GM18858 (cell line): ENCODE measurements at regions not wholly inside any gene's neighbourhood (a gene's known extent, or its start where the extent isn't known, plus 50 kb on each side); places are given as distances from the start of the nearest gene placed in this dataset.

Experiments
- ATAC-seq: cut with Tn5 transposase; IDR thresholded peaks from one replicate; pipeline ENCODE4 v1.9.1; 2021; ENCODE audit not compliant: unreplicated experiment

DNA sequence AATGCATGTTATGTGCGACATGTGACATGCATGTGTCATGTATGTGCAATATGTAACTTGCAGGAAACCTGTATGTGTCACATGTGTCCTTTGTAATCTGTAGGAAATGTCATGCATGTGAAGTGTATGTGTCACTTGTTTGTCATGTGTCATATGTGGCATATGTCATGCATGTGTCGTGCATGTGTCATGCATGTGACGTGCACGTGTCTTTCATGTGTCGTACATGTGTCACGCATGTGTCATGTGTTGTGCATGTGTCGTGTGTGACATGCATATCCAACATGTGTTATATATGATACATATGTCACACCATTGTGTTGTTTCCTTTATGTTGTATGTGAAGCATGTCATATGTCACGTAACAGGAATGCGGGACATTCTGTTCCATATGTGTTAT is 2153.2 kb upstream of the PIK3C3 start:
- ATAC-seq = no peak

- no peak for ATAC-seq
Measured at GRCh38 chr18:39801010-39801409, 2154.0 kb upstream of the PIK3C3 start.

DNA sequence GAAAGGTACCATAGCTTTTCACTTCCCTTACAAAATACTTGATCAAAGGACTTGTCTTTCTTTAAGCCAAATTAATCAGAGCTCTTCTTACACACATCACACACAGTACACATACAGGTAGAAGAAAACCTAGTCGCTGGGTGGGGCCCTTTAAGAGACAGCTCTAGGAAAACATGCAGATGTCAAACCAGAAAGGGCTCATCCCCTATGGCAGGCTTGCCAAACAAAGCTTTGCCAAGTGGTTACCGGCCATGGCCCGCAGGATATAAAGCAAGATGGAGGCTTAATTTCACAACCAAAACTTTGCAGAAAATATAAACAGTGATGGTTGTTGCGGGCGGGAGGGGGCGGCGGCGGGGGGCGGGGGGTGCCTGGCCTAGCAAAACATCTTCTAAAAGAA is 2156.0 kb upstream of the PIK3C3 start:
- no peak for ATAC-seq

DNA sequence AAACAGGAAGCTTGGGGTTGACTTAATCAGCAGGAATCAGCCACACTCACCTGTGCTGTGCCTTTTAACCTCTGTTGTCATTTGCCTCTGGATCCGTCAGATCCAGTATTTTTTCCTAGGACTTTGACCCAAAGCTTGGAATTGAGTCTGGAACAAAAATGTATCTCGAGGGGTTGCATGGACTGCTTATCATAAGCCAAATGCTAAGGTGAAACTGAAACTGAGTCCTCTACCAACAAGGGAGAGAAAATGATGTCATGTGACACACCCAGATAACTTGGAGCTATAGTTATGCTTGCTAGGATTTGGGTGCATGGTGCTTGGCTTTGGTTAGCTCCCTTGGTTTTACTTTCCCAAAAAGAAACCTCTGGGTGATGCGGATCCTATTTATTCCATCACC is 2158.6 kb upstream of the PIK3C3 start:
- ATAC-seq = no peak

DNA sequence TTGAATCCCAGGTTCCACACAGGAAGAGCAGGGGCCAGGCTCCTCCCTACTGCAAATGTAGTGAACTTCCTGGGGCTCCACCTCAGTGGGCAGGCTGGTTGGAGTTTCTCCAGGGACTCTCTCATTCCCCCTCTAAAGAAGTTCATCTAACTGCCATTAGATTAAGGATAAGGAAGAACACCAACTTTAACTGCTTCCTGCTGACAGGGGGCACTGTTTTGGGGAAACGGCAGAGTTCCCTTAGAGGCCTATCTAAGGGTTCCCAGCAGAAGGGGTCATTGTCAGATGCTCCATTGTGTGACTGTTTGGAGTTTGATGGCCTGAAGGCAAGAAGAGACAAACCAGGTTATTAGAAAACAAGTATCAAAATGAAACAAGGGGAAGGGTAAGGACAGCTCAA is 2159.7 kb upstream of the PIK3C3 start:
- ATAC-seq = no peak

GRCh38 chr18:39793609-39794008 is 2161.4 kb upstream of the PIK3C3 start:
- no peak for ATAC-seq

GRCh38 chr18:39788383-39788782 is 2166.7 kb upstream of the PIK3C3 start:
- ATAC-seq = no peak

- no peak for ATAC-seq
Measured at GRCh38 chr18:39786477-39786876, 2168.6 kb upstream of the PIK3C3 start.

GRCh38 chr18:39784541-39784940 is 2170.5 kb upstream of the PIK3C3 start:
- no peak for ATAC-seq

DNA sequence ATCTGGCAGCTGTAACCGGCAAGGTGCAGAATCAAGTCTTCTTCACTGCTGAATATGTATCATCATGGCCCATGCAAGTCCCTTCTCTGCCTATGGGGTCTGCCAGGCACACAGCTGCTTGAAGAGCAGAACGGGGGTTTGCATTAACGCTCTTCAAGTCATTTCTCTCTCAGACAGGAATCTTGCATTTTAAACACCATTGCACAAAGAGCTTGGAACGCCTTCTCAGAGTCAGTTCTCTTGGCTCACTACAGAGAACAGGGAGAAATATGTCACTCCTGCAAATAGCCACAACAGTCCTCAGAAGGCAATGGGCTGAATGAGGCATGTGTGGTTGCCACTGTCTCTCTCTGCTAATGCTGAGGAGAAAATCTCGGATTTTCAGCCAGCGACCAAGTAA is 2173.5 kb upstream of the PIK3C3 start:
- ATAC-seq = no peak

DNA sequence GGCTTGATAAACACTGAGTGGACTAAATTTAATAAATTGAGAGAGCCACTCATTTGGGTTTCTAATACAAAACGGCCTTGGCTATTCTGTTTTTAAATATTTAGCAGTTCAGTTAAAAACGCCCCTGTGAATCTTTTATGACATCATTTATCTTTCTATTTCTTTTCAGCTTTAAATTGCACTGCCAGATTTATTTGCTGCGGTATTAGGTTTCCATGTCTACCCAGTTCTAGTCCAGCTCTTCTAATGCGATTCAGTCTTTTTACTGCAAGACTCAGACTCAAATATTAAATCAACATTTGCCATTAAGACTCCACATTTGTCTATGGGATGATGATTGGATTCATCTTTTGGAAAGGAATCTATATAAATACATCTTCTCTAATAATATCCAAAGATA is 2174.3 kb upstream of the PIK3C3 start:
- no peak for ATAC-seq

DNA sequence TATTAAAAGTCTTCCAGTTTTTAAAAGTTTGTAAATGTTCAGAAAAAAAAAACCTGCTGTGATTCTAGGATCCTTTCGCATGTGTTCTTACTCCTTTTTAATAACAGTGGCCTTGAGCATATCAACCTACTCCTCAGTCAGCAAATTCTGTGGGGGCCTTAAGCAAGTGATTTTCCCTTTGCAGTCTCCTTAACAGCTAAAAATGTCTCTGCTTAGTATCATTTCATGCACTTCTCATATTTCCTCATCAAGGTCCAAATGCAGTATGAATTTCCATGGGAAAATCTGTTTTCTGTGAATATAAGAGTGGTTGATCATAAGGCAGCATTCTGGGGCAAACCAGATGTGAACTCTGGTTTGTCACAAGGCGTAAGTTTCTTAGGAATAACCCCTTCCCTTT is 2175.1 kb upstream of the PIK3C3 start:
- no peak for ATAC-seq

GRCh38 chr18:39776766-39777165 is 2178.3 kb upstream of the PIK3C3 start:
- ATAC-seq = no peak

- no peak for ATAC-seq
Measured at GRCh38 chr18:39774957-39775598, 2180.0 kb upstream of the PIK3C3 start.

- ATAC-seq = no peak
Measured at GRCh38 chr18:39773646-39774045, 2181.4 kb upstream of the PIK3C3 start.

GRCh38 chr18:39772155-39772919 is 2182.7 kb upstream of the PIK3C3 start:
- ATAC-seq = no peak

DNA sequence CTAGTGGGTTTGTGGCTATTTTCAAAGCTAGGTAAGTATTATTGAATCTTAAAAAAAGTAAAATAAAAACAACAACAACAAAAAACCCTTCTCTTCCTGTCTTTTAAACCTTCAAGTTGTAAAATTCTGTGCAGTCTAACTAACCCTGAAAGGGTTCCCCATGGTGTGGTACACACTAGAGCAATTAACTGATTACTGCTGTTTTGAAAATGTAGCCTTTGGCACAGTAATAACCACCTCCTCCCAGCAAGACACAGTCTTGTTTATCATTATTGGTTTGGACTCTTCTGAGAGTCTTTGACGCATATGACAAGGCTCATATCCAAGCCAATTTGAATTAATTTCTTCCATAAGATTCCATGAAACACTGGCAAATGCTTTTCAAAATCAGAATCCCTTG is 2184.6 kb upstream of the PIK3C3 start:
- no peak for ATAC-seq

DNA sequence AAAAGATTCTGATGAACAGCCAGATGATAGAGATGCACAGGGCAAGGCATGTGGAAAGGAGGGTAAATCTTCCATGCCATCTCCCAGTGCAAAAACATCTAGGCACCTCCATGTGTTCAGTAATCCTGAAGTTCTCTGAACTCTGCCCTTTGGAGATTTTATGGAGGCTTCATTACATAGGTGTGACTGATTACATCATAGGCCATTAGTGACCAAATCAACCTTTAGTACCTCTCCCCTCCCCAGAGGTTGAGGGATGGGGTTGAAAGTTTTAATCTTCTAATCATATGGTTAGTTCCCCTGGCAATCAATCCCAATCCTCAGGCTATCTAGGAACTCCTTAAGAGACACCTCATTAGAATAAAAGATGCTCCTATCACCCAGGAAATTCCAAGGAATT is 2190.2 kb upstream of the PIK3C3 start:
- no peak for ATAC-seq

- no peak for ATAC-seq
Measured at GRCh38 chr18:39761273-39761672, 2193.8 kb upstream of the PIK3C3 start.

- ATAC-seq = no peak
Measured at GRCh38 chr18:39759926-39760325, 2194.3 kb upstream of the CELF4 start.

DNA sequence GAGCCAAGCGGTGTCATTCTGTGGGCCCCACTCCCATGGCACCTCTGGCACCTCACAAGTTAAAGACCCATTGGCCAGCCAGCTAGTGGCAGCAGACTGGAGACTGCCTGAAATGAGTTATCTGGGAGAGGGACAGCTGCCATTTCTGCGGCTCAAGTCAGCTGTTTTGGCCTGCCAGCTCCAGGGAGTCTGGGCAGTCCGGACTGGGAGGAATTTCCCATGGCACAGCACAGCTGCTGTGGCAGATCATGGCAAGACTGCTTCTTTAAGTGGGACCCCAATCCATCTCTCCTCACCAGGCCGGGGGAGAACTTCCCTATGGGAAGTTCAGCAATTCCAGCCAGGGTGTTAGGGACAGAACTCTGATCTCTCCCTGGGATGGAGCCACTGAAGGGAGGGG is 2187.6 kb upstream of the CELF4 start:
- ATAC-seq = no peak

GRCh38 chr18:39752351-39752750 is 2186.8 kb upstream of the CELF4 start:
- ATAC-seq = no peak

DNA sequence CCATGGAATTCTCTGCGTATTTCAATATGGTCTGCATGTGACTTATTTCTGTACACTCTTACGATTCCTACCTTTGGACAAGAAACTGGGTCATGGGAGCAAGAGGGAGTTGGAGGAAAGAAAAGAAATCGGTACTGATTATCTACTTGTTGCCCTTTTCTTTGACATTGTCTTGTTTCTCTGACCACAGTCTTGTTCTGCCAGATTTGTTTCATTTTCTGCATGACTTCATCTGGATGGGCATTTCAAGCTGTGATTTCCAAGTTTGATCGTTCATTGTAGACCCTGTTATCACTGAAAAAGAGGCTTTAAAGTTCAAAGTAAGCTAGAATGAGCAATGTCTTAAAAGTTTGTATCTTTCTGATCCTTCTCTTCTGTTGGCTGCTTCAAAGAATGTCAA is 2186.3 kb upstream of the CELF4 start:
- ATAC-seq = no peak
